ENCODE measurements at regions not wholly inside any gene's neighbourhood (a gene's known extent, or its start where the extent isn't known, plus 50 kb on each side); places are given as distances from the start of the nearest gene placed in this dataset.

DNA sequence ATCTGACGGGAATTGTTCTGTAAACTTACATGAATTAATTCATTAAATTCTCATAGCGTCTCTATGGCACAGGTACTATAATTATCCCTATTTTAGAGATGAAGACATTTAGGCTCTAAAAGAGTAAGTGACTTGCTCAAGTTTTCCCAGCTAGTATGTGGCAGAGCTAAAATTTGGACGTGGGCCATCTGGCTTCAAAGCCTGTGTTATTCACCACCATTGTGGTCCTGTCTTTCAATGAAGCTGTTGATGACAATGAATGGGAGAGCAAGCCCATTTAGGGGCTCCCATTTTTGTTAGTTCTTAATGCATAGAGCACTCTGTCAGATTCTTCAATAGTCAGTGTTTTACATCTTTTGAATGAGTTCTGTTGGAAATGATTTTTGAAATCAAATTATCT, 236.0 kb upstream of the CD180 start:
- H4K20me1 ChIP-seq (ENCODE audit: control insufficient read depth, insufficient read depth) = no peaks in the 10 kb centered on the region

More for the DNA sequence above, 236.0 kb upstream of the CD180 start:
- no peaks in the 10 kb centered on the region for H3K36me3 ChIP-seq (ENCODE audit: control insufficient read depth in 2 of 2, insufficient read depth in 2 of 2, low read length in 1 of 2)
- DNase-seq (ENCODE audit: low read depth, low spot score) (no peak), FAIRE-seq (no peak), ATAC-seq (no peak)
- intact Hi-C loops (cut with micrococcal nuclease; ENCODE audit: unreplicated experiment) = no loop called here
- H3K4me3 ChIP-seq = no peak overlapping the region
- no peaks in the 10 kb centered on the region for H3K79me2 ChIP-seq (ENCODE audit: control insufficient read depth, insufficient read depth, low read length)
- no peak overlapping the region for H3K27ac ChIP-seq (ENCODE audit: control insufficient read depth, insufficient read depth)
- ChIA-PET SMC1A (ENCODE audit: uncharacterized antibody, unreplicated experiment) (no interaction called here), CTCF (no interaction called here), RAD21 (ENCODE audit: unreplicated experiment) (no interaction called here), POLR2A (no interaction called here)
- no peaks in the 10 kb centered on the region for H3K27me3 ChIP-seq (replicated peaks in 1 of 2; ENCODE audit: control insufficient read depth in 2 of 2, insufficient read depth in 2 of 2, low read length in 1 of 2)
- H3K4me1 ChIP-seq (ENCODE audit: control insufficient read depth, insufficient read depth, low read length) = no peaks in the 10 kb centered on the region
- no TSS peak for BruUV-seq (replicated peaks)
- TF ChIP-seq, protein P1, sequence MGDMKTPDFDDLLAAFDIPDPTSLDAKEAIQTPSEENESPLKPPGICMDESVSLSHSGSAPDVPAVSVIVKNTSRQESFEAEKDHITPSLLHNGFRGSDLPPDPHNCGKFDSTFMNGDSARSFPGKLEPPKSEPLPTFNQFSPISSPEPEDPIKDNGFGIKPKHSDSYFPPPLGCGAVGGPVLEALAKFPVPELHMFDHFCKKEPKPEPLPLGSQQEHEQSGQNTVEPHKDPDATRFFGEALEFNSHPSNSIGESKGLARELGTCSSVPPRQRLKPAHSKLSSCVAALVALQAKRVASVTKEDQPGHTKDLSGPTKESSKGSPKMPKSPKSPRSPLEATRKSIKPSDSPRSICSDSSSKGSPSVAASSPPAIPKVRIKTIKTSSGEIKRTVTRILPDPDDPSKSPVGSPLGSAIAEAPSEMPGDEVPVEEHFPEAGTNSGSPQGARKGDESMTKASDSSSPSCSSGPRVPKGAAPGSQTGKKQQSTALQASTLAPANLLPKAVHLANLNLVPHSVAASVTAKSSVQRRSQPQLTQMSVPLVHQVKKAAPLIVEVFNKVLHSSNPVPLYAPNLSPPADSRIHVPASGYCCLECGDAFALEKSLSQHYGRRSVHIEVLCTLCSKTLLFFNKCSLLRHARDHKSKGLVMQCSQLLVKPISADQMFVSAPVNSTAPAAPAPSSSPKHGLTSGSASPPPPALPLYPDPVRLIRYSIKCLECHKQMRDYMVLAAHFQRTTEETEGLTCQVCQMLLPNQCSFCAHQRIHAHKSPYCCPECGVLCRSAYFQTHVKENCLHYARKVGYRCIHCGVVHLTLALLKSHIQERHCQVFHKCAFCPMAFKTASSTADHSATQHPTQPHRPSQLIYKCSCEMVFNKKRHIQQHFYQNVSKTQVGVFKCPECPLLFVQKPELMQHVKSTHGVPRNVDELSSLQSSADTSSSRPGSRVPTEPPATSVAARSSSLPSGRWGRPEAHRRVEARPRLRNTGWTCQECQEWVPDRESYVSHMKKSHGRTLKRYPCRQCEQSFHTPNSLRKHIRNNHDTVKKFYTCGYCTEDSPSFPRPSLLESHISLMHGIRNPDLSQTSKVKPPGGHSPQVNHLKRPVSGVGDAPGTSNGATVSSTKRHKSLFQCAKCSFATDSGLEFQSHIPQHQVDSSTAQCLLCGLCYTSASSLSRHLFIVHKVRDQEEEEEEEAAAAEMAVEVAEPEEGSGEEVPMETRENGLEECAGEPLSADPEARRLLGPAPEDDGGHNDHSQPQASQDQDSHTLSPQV (IDR thresholded peaks at IDR 0.05) = no peak
- TF ChIP-seq SREBF2 (IDR thresholded peaks at IDR 0.05; ENCODE audit: low read length) (no peak), SIX5 (IDR thresholded peaks at IDR 0.05; ENCODE audit: low read depth, low read length, severe bottlenecking) (no peak), ZNF622 (IDR thresholded peaks at IDR 0.05) (no peak), CHD2 (IDR thresholded peaks at IDR 0.05; ENCODE audit: borderline replicate concordance, low read depth, low read length) (no peak), POLR2A (IDR thresholded peaks at IDR 0.05; ENCODE audit: low read depth, low read length) (no peak), IKZF1 (conservative IDR thresholded peaks at IDR 0.05) (no peak), CREM (IDR thresholded peaks at IDR 0.05; ENCODE audit: low read depth) (no peak), RBBP5 (conservative IDR thresholded peaks at IDR 0.05) (no peak), SMAD1 (IDR thresholded peaks at IDR 0.05; ENCODE audit: low read depth, partially characterized antibody) (no peak), CHD1 (IDR thresholded peaks at IDR 0.05; ENCODE audit: low read depth, low read length) (no peak), STAT1 (conservative IDR thresholded peaks at IDR 0.05) (no peak)
- TF ChIP-seq, protein P2, sequence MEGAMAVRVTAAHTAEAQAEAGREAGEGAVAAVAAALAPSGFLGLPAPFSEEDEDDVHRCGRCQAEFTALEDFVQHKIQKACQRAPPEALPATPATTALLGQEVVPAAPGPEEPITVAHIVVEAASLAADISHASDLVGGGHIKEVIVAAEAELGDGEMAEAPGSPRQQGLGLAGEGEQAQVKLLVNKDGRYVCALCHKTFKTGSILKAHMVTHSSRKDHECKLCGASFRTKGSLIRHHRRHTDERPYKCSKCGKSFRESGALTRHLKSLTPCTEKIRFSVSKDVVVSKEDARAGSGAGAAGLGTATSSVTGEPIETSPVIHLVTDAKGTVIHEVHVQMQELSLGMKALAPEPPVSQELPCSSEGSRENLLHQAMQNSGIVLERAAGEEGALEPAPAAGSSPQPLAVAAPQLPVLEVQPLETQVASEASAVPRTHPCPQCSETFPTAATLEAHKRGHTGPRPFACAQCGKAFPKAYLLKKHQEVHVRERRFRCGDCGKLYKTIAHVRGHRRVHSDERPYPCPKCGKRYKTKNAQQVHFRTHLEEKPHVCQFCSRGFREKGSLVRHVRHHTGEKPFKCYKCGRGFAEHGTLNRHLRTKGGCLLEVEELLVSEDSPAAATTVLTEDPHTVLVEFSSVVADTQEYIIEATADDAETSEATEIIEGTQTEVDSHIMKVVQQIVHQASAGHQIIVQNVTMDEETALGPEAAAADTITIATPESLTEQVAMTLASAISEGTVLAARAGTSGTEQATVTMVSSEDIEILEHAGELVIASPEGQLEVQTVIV (IDR thresholded peaks at IDR 0.05; ENCODE audit: borderline replicate concordance, partially characterized antibody) = no peak
- TF ChIP-seq, protein P3, sequence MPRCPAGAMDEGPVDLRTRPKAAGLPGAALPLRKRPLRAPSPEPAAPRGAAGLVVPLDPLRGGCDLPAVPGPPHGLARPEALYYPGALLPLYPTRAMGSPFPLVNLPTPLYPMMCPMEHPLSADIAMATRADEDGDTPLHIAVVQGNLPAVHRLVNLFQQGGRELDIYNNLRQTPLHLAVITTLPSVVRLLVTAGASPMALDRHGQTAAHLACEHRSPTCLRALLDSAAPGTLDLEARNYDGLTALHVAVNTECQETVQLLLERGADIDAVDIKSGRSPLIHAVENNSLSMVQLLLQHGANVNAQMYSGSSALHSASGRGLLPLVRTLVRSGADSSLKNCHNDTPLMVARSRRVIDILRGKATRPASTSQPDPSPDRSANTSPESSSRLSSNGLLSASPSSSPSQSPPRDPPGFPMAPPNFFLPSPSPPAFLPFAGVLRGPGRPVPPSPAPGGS (IDR thresholded peaks at IDR 0.05; ENCODE audit: borderline replicate concordance, insufficient read depth, low read depth, low read length, poor library complexity, severe bottlenecking) = no peak
- H3K9me3 ChIP-seq (replicated peaks; ENCODE audit: control insufficient read depth, insufficient read depth, low read length) = no peaks in the 10 kb centered on the region
- H3K9ac ChIP-seq (ENCODE audit: control insufficient read depth, insufficient read depth, low read length) = no peak overlapping the region
- WGBS (ENCODE audit: insufficient coverage, insufficient replicate concordance, low lambda C conversion rate, missing lambda C conversion rate) = 42% methylated on average over 3 of the region's 3 CpGs
- in situ Hi-C loops (cut with MboI) = no loop called here
- no peak overlapping the region for H3K4me2 ChIP-seq (ENCODE audit: control insufficient read depth, insufficient read depth)
- H2AFZ ChIP-seq (ENCODE audit: control insufficient read depth, low read depth, low read length) = no peak overlapping the region
